ACC112 (cell line): ENCODE measurements at regions not wholly inside any gene's neighbourhood (a gene's known extent, or its start where the extent isn't known, plus 50 kb on each side); places are given as distances from the start of the nearest gene placed in this dataset.
"Not testable (repeated sequence)": the region's sequence is repeated elsewhere in the genome, so short reads cannot be mapped to it uniquely, and the experiment has no call there.

ENCODE experiments used
- H2AFZ ChIP-seq: fragments of 200-600 bp; sonication (generic); one replicate; pipeline ENCODE4 v1.6.0; 2017; ENCODE audit warnings: antibody characterized with exemption, low read length; ENCODE audit not compliant: unreplicated experiment
- H3K27ac ChIP-seq: fragments of 200-600 bp; sonication (generic); 2 replicates; pipeline ENCODE4 v1.5.1; 2014; ENCODE audit warnings: low read depth, mild to moderate bottlenecking, antibody characterized with exemption, low read length, moderate library complexity
- H3K27me3 ChIP-seq: fragments of 200-600 bp; sonication (generic); 2 replicates; pipeline ENCODE4 v1.6.1; 2014; ENCODE audit warnings: mild to moderate bottlenecking, antibody characterized with exemption, low read length, moderate library complexity, mixed read lengths; ENCODE audit not compliant: insufficient read depth
- H3K36me3 ChIP-seq: fragments of 200-600 bp; sonication (generic); 2 replicates; pipeline ENCODE4 v1.6.1; 2016; ENCODE audit warnings: mild to moderate bottlenecking, antibody characterized with exemption, low read length, moderate library complexity, mixed read lengths; ENCODE audit not compliant: insufficient read depth
- H3K4me1 ChIP-seq: fragments of 200-600 bp; sonication (generic); one replicate; pipeline ENCODE4 v1.6.1; 2016; ENCODE audit warnings: low read length, mixed read lengths; ENCODE audit not compliant: insufficient read depth, unreplicated experiment, control insufficient read depth
- H3K4me3 ChIP-seq: fragments of 200-600 bp; sonication (generic); 2 replicates; pipeline ENCODE4 v1.5.1; 2014; ENCODE audit warnings: mild to moderate bottlenecking, low read depth, low read length
- H3K79me2 ChIP-seq: fragments of 200-600 bp; sonication (generic); one replicate; pipeline ENCODE4 v1.6.0; 2016; ENCODE audit warnings: low read length; ENCODE audit not compliant: control insufficient read depth, unreplicated experiment, insufficient read depth

- no peaks in the 10 kb centered on the region for H3K27me3 ChIP-seq
- H3K4me3 ChIP-seq, result no peak overlapping the region
- no peaks in the 10 kb centered on the region for H3K36me3 ChIP-seq
- no peak overlapping the region for H2AFZ ChIP-seq
- no peaks in the 10 kb centered on the region for H3K79me2 ChIP-seq
- no peak overlapping the region for H3K27ac ChIP-seq
- H3K4me1 ChIP-seq, result no peaks in the 10 kb centered on the region
Measured at GRCh38 chr7:86454753-86455152, 189.0 kb upstream of the GRM3 start.

GRCh38 chr7:86453454-86453853 lies 190.3 kb upstream of the GRM3 start:
- Histone ChIP-seq H3K27ac (no peak overlapping the region), H2AFZ (no peak overlapping the region), H3K27me3 (no peaks in the 10 kb centered on the region), H3K79me2 (no peaks in the 10 kb centered on the region), H3K4me1 (no peaks in the 10 kb centered on the region), H3K36me3 (no peaks in the 10 kb centered on the region), H3K4me3 (no peak overlapping the region)

- H3K79me2 ChIP-seq, result no peaks in the 10 kb centered on the region
- H3K27me3 ChIP-seq, result no peaks in the 10 kb centered on the region
- no peak overlapping the region for H3K27ac ChIP-seq
- no peaks in the 10 kb centered on the region for H3K4me1 ChIP-seq
- no peak overlapping the region for H3K4me3 ChIP-seq
- H2AFZ ChIP-seq, result no peak overlapping the region
- H3K36me3 ChIP-seq, result no peaks in the 10 kb centered on the region
Measured at GRCh38 chr7:86448856-86449255, 194.9 kb upstream of the GRM3 start.

- H3K79me2 ChIP-seq, result no peaks in the 10 kb centered on the region
- H3K4me3 ChIP-seq, result no peak overlapping the region
- H3K36me3 ChIP-seq, result no peaks in the 10 kb centered on the region; the same call in 1 of the 2 replicates
- no peaks in the 10 kb centered on the region for H3K27me3 ChIP-seq
- no peak overlapping the region for H3K27ac ChIP-seq
- H2AFZ ChIP-seq, result no peak overlapping the region
- H3K4me1 ChIP-seq, result no peaks in the 10 kb centered on the region
Measured at GRCh38 chr7:86445285-86445684, 198.4 kb upstream of the GRM3 start.

GRCh38 chr7:86444245-86444644 lies 199.5 kb upstream of the GRM3 start:
- no peaks in the 10 kb centered on the region for H3K79me2 ChIP-seq
- H3K4me1 ChIP-seq, result no peaks in the 10 kb centered on the region
- H3K27me3 ChIP-seq, result no peaks in the 10 kb centered on the region
- H3K27ac ChIP-seq, result no peak overlapping the region
- no peak overlapping the region for H3K4me3 ChIP-seq
- no peaks in the 10 kb centered on the region; the same call in 1 of the 2 replicates for H3K36me3 ChIP-seq
- H2AFZ ChIP-seq, result no peak overlapping the region

- H3K27me3 ChIP-seq, H3K27ac ChIP-seq, H3K79me2 ChIP-seq, H3K36me3 ChIP-seq, H2AFZ ChIP-seq, H3K4me3 ChIP-seq, H3K4me1 ChIP-seq: not testable (repeated sequence)
Measured at GRCh38 chr7:86440420-86440819, 203.3 kb upstream of the GRM3 start.

GRCh38 chr7:86437951-86438450 lies 205.7 kb upstream of the GRM3 start:
- Histone ChIP-seq H3K27ac (no peak overlapping the region), H3K79me2 (no peaks in the 10 kb centered on the region), H3K4me3 (no peak overlapping the region), H3K27me3 (no peaks in the 10 kb centered on the region), H3K4me1 (no peaks in the 10 kb centered on the region), H3K36me3 (no peaks in the 10 kb centered on the region), H2AFZ (no peak overlapping the region)

GRCh38 chr7:86431761-86432160 lies 211.9 kb upstream of the GRM3 start:
- no peaks in the 10 kb centered on the region for H3K79me2 ChIP-seq
- H2AFZ ChIP-seq, result no peak overlapping the region
- H3K27ac ChIP-seq, result no peak overlapping the region
- H3K4me1 ChIP-seq, result no peaks in the 10 kb centered on the region
- no peaks in the 10 kb centered on the region for H3K36me3 ChIP-seq
- H3K4me3 ChIP-seq, result no peak overlapping the region
- no peaks in the 10 kb centered on the region for H3K27me3 ChIP-seq

- H3K27me3 ChIP-seq, result no peaks in the 10 kb centered on the region
- H3K4me1 ChIP-seq, result no peaks in the 10 kb centered on the region
- H3K4me3 ChIP-seq, result no peak overlapping the region
- H3K27ac ChIP-seq, result no peak overlapping the region
- H3K36me3 ChIP-seq, result no peaks in the 10 kb centered on the region
- H3K79me2 ChIP-seq, result no peaks in the 10 kb centered on the region
- H2AFZ ChIP-seq, result no peak overlapping the region
Measured at GRCh38 chr7:86411814-86412213, 231.9 kb upstream of the GRM3 start.

GRCh38 chr7:86407291-86407690 lies 236.4 kb upstream of the GRM3 start:
- no peaks in the 10 kb centered on the region for H3K36me3 ChIP-seq
- H2AFZ ChIP-seq, result no peak overlapping the region
- no peaks in the 10 kb centered on the region for H3K27me3 ChIP-seq
- no peaks in the 10 kb centered on the region for H3K79me2 ChIP-seq
- no peak overlapping the region for H3K4me3 ChIP-seq
- no peak overlapping the region for H3K27ac ChIP-seq
- no peaks in the 10 kb centered on the region for H3K4me1 ChIP-seq

- no peaks in the 10 kb centered on the region for H3K79me2 ChIP-seq
- H2AFZ ChIP-seq, result no peak overlapping the region
- H3K4me3 ChIP-seq, result no peak overlapping the region
- no peak overlapping the region for H3K27ac ChIP-seq
- H3K36me3 ChIP-seq, result no peaks in the 10 kb centered on the region
- no peaks in the 10 kb centered on the region for H3K4me1 ChIP-seq
- no peaks in the 10 kb centered on the region for H3K27me3 ChIP-seq
Measured at GRCh38 chr7:86391813-86392212, 251.9 kb upstream of the GRM3 start.
